HG02884 (cell line): ENCODE measurements at regions not wholly inside any gene's neighbourhood (a gene's known extent, or its start where the extent isn't known, plus 50 kb on each side); places are given as distances from the start of the nearest gene placed in this dataset.
A peak's percentile ranks its signal among the peaks of the same experiment; 100 is the strongest.

Source experiments
- ATAC-seq: cut with Tn5 transposase; IDR thresholded peaks from one replicate; pipeline ENCODE4 v1.9.1; 2021; ENCODE audit warnings: mild to moderate bottlenecking, moderate library complexity; ENCODE audit not compliant: unreplicated experiment

DNA sequence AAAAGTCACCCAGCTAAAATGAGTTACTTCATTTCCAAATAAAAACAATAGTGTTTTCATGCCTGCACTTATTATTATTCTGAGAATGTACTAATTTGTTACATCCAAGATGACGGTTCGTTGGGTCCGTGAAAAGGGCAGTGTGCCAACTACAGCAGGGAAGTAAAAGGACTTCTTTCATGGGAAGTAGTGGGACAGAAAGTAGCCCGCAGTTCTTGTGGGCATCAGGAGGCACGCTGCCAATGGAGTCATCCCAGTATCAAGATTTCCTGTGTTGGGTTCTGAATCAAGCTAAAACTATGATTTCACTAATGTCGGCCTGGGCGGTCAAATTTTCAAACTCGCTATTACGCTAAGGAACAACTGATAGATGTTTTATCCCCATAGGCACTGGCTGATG, 254.5 kb upstream of the SOX2 start:
- no peak for ATAC-seq

DNA sequence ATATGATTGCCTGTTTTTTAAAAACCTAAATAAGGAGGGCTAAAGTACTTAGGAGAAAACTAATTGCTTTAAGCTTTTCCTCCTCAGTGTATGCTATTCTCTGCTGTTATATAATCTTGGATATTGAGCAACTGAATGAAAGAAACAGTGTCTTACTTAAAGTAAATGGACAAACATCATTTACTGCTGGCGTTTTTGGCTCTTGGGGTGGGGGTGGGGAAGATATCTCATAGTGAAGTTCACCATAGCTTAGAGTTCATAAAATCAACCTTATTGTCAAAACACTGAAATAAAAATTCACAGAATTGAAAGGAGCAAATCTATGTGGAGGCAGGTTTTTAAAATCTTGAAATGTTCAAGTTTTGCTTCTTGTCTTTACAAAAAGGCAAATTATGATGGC, 256.4 kb upstream of the SOX2 start:
- no peak for ATAC-seq

DNA sequence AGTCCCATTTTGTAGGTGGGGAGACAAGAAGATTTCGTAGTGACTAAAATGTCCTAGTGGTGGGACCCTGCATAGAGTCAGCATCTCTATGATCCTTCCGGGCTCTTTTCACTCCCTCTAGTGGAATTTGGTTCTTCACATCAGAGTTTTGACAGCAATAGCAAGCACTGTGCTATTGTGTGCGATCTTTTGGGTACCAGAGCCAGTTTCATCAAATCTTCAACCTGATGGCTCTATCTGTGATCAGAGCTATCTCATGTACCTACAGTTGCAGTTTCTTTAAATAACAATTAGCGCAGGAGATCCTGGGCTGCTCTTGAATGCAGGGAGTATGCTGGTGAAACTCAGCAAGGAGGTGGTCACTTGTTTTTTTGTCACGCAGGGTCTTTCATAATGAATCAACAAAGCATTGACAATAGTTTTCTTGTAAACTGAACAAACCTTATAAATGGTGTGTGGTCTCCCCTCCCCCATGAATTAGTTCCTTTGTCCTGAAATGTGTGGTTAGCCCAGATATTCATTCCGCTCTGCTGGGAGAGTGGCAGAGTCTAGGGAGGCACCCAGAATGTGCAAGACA, 257.2 kb upstream of the SOX2 start:
- no peak for ATAC-seq

DNA sequence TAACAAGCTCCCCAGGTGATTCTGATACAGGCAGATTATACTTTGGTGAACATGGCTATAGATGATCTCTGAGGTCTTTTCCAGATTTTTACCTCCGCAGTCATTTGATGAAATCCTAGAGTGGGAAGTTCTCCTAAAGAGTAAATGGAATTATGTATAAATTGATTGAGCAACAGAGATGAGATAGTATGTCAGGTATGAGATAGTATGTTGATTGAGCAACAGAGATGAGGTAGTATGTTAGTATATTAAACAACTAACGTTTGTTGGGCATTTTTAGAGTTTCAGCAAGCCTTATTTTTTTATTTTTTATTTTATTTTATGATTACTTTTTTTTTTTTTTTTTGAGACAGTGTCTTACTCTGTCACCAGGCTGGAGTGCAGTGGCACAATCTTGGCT, 265.0 kb upstream of the SOX2 start:
- no peak for ATAC-seq

DNA sequence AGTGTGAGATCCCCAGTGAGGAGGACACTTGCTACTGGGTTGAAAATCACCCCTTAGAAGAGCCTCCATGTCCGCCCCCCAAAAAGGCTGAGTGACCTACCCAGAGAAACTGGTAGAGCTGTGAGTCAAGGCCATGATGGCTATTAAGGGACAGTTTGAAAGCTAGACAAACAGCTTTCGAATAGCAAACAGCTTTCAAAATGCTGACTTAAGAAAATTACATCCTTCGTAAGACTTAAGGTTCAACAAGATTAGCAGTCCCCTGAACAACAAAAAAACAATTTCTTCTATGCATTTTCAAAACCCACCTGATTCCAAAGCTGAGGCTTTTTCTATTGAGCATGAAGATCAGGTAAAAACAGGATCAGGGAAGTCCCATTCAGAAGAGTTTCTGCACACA, 269.7 kb upstream of the SOX2 start:
- ATAC-seq = no peak

DNA sequence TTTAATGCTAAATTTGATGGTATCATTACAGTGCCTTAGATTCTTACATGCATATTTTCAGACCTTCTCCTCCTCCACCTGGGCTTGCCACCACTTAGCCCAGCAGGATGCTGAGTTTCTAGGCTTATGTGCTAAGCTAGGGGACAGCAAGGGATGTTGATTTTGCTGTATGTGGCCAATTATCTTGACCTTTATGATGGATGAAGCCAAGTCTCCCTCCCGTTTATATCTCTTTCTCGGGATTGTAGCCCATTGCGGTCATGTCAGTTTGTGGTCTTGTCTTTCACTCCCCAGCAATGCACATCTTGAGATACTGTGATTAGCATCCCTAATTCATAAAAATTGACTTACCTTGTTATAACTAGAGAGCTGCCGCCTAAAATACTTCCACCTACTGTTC, 278.7 kb upstream of the SOX2 start:
- no peak for ATAC-seq

DNA sequence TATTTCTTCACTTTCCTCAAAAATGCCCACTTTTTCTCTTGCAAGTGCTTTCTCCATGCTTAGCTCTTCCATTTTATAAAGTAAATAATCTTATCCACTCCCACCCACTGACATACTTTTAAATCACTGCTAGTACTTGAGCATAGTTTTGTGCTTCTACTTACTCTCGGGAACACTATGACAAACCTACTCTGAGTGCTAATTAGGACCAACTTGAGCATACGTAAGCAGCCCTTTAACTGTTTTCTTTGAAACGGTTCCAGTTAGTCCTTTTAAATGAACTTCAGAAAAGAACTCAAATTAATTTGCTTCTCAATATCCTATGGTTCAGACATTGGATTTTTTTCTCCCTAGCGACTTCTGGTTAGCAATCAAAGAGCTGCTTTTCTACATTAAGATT, 280.0 kb upstream of the SOX2 start:
- ATAC-seq = no peak

DNA sequence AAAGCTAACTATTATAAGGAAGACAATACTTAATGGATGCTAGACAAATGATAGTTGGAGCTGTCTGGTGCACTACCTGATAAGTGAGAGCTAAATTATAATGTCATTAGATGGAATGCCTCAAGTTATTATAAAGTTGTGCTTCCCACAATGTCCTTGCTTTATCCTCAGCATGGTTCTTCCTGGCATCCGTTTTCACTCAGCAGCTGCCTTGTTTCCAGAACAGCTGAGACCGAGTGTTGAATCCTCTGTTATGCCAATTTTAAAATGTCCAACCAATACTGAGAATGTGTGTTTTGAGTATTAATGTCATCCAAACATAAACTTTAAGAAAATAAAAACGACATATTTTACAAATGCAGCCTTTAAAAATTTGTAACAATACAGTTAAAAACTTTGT, 286.7 kb upstream of the SOX2 start:
- no peak for ATAC-seq

DNA sequence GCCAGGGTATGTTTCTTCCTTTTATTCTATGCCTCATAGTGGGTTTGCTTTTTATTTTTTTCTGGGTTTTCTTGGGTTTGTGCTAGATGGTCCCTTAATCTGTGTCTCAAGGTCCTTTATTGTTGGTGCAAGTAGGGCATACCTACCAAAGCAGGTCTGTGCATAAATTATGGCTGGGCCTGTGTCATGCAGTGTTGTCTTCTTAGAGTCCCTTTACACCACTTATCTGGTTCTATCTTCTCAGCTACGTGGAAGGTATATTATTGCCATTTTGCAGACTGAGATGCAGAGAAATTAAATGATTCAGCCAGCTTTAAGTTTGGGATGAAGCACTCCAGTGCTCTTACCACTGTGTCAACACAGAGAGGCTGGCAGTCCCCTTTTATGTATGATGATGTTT, 293.5 kb upstream of the SOX2 start:
- ATAC-seq = no peak

DNA sequence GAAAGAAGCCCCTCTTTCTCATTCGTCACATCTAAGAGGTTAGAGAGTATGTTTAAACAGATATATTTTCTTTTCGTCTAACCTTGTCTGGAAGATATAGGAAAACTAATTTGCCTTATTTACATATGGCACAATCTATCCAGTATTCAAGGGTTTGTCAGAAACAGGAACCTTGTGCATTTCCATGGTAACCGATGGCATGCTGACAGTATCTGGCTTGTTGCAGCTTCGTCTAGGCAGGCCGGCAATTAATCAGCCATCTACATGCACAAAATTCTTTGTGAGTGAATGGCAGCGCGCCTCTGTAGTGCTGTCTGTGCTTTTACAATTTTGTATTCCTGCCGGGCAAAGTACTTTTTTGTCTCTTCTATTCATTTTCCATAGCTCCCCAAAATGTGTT, 294.0 kb upstream of the SOX2 start:
- ATAC-seq = no peak

DNA sequence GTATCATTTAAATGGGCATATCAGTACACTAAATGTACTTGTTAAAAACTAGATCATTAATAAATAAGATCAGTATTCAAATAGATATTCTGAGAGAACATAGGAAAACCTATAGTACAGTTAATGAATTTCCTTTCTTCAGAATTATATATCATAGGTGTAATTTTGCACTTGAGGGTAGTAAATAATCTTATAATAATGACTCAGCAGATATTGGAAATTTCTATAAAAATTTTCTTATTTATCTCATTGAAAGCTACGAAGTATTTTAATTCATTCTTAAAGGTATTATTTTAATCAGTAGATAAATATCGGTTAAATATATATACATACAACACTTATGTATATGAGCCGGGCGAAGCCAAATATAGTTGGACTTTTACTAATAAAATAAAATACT, 300.9 kb upstream of the SOX2 start:
- ATAC-seq = no peak

DNA sequence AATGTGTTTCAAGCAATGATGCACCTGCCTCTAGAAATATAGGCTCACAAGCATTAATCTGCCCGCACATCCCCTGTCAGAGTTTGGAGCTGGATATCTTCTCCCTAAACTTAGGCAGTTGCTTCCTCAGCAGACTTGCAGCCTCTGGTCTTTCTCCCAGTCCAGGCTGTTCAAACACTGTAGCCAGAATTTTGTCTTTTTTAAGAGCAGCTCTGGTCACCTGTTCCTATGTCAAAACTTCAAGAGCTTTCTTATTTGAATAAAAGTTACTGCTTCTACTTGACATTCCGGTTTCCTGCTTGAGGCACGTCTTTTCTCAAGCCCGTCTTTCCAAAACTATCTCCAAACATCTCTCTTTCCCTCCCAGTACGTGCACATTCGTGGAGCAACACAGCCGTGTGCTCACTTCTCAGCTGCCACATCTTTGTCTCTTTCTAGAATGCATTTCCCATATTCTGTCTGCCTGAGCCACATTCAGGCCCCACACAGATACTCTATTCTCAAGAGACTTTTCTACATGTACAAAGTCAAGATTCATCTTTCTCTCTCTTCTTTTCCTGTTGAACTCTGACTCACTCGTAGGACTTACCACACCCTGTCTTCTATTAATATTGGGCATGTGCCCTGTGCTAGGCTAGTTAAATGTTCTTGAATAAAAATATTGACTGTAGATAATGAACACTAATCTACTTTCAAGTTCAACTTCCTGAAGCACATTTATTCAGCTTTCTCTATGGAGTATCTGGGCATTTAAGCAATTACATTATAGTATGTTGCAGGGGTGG, 307.7 kb upstream of the SOX2 start:
- no peak for ATAC-seq

DNA sequence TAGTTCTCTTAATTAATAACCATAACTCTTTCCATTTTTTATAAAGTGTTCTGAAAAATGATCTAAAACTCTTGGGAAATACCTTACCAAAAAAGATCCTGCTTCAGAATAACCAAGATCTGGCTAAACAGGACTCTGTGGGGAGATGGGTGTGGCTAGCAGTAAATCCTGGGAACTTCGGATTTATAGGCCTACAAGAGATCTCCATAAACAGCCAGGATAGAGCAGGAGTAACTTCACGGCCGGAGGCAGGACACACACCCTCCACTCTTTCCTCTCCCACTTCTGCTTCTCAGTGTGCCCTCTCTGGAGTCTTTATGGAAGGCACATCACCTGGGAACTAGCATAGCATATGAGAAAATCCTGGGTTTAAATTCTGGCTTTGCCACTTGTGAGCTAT, 309.4 kb upstream of the SOX2 start:
- ATAC-seq = no peak

DNA sequence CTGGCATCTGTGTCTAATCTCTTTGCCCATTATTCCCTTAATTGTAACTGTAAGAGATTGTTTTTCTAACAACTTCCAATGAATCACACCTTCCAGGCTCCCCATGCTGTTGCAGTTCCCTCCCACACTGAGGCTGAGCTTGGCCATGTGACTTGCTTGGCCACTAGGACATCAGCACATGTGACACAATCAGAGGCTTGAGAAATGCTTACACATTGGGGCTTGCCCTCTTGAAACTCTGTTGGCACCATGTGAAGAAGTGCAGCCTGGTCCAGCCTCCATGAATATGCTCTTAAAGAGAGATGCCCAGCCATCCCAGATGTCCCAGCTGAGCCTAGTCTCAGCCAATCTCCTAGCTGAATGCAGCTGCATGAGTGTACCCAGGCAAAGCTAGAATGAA, 326.8 kb upstream of the SOX2 start:
- ATAC-seq = no peak

DNA sequence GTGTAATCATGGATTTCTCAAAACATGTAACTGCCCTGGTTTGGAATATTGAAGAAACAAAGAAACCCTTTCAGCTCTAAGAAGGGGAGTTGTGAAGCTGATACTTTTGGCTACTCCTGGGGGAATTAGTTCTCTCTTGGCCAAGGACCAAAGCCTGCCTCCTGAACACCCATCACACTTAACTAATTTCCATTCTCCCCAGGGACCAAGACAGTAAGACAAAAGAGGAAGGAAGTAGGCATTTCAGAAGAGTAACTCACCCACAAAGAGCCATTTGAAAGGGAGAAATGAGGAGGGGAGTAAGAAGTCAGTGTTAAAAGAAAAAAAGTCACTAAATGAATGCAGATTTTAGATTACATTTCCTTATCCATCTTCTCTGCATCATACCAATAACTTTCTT, 328.0 kb upstream of the SOX2 start:
- ATAC-seq = no peak

DNA sequence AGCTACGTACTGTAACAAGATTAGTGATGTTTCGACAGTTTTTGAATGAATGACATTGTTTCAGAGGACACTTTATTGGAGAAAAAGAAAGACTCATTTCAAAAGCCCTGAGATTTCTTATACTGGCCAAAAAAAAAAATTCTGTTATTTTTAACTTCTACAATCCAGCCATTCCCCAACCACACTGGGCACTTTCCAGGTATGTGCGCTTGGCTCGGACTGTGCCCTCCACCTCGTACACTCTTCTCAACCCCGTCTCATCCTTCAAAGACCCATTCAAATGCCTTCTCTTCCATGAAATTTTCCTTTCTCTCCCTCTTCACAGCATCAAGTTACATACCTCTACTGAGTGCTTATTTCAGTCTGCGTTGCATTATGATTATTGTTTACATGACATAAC, 328.5 kb upstream of the SOX2 start:
- no peak for ATAC-seq

DNA sequence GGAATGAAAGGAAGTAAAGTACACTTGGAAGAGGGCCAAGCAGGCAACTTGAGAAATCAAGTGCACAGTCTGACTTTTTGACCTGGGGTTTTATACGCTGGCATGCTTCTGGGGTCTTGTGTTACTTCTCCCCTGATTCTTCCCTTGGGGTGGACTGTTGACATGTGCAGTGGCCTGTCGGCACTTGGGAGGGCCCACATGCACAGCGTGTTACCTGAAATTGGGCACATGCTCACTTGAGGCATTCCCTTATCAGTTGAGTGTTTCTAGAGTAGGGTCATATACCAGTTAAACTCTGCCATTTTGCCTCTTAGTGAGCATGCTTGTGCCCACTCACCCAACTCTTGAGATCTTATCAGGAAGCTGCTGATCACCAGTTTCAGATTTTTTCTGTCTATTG, 329.1 kb upstream of the SOX2 start:
- no peak for ATAC-seq

DNA sequence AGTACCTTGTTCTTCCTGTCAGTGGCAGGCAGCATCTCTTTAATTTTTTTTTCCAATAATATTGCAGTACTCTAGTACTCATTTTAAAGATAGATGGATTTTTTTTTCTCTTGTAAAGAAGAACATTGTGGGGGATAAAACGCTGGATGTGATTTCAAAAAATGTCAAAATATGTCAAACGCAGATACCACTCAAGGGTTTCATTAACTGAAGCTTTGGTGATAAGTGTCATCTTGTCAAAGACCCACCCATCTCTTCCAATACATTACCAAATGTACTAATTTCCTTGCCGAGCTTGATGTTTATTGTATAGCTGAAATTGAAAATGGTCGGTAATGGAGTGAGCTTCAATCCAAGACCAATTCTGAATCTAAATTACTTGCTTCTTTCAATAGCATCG, 332.4 kb upstream of the SOX2 start:
- no peak for ATAC-seq

DNA sequence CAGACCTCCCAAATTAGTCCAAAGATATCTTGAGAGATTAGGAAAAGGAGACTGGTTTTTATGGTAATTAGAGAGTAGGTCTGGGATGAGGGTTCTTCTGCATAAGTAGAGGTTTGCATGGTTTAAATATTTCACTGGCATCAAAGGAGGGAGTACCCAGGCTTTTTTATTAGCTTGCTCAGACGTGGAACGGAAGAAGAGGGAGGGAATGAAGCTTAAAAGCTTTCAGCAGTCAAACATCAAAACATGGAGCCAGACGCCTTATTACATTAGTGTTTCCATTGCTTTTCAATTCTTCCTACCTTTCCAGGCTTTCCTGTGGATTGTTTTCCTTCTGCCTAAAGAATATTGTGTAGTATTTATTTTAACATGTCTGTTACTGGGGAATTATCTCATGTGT, 342.1 kb upstream of the SOX2 start:
- no peak for ATAC-seq

DNA sequence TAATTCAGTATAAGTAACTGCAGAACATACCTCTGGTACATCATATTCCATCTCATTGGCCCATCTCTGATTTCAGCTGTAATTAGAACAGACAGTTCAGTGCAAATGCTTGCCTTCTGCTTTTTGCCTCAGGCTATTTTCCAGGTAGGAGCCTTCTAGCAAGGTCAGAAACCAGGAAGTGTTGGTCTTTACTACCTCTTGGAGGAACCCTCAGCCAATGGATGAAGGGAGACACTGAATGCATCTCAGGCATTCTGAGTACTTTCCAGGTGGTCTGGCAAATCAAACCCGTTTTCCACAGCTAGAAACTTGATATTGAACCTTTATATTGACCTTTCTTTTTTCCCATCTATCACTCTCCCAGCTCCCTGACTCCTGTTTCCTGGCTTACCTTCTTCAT, 348.5 kb upstream of the SOX2 start:
- no peak for ATAC-seq

DNA sequence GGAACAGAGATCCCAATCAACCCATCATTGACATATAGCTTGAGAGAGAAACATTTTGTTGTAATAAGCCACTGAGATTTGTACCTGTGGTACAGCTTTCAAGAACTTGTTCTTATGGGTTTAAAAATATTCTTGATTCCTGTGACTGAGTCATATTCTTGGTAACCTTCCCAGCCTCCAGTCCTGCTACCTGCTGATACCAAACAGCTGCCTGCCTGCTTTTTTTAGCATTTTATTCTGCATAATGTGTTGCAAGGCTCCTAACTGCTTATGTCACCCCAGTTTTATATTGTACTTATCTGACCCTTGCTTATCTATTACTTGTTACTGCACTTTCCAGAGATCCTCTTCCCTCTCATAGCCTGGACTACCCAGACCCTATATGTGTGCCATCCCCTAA, 349.3 kb upstream of the SOX2 start:
- ATAC-seq = no peak

DNA sequence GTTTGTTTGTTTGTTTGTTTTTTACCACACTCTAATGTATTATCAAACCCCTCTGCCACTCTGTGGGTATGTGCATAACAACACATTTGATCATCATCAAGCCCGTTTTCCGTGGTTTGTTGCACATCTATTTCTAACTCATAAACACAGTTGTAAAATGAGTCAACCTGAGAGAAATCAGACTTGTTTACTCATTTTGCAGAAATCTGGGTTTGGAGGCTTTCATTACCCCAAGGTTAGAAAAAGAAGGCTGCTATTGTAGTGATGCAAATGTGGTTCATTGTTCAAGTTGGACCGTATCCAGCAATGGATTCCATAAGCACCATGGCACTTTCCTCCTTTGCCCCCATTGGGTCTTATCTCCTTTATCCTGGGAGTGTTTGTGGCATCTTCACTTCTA, 353.2 kb upstream of the SOX2 start:
- ATAC-seq = peak; percentile 84

DNA sequence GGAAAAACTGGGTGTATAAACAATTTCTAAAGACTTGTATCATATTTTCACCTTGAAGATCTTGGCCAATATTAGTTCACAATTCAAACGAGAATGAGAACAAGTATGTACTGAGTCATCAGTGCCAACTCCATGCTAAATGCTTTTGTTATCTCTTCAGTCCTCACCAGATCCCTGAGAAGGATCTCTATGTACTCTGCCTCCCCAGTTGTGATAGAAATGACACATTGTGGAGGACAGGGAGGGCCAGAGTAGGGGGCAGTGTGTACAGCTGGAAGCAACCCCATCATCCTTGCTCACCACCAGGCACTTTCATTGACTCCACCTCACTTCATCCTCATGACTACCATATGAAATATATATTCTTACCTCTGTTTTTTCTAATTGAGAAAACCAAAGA, 353.7 kb upstream of the SOX2 start:
- ATAC-seq = no peak
